Transverse colon (tissue), 4 donors: ENCODE measurements at regions not wholly inside any gene's neighbourhood (a gene's known extent, or its start where the extent isn't known, plus 50 kb on each side); places are given as distances from the start of the nearest gene placed in this dataset.

ENCODE experiments used
- DNase-seq: peaks from one replicate; pipeline ENCODE4 v3.0.0-alpha.2; 2019
- H3K27ac ChIP-seq, 4 donors: fragments of 200-600 bp; sonication (generic); 2 replicates each; pipeline ENCODE4 v1.5.1; 2016 to 2018; ENCODE audit warnings: inconsistent platforms in 4 of 4
- H3K27me3 ChIP-seq: fragments of 200-600 bp; sonication (generic); 2 replicates; pipeline ENCODE4 v1.5.1; 2017; ENCODE audit warnings: inconsistent platforms
- H3K36me3 ChIP-seq, 4 donors: fragments of 200-600 bp; sonication (generic); 2 replicates each; pipeline ENCODE4 v1.5.1; 2017 to 2019; ENCODE audit warnings: inconsistent platforms in 4 of 4
- H3K4me1 ChIP-seq, 4 donors: fragments of 200-600 bp; sonication (generic); 2 replicates each; pipeline ENCODE4 v1.5.1; 2017 to 2020; ENCODE audit warnings: inconsistent platforms in 4 of 4
- H3K4me3 ChIP-seq, 4 donors: fragments of 200-600 bp; sonication (generic); 1 replicate in 1 of 4; 2 replicates in 3 of 4; pipeline versions ENCODE4 v1.5.1 to v1.6.1; 2017 to 2019; ENCODE audit warnings: inconsistent platforms in 4 of 4
- H3K9me3 ChIP-seq, 2 donors: fragments of 200-600 bp; sonication (generic); 2 replicates each; pipeline ENCODE4 v1.5.1; 2017 to 2019; ENCODE audit warnings: inconsistent platforms in 2 of 2
- CTCF ChIP-seq, 5 experiments: fragments of 200-600 bp in 3 of 5; fragments of 450-650 bp in 2 of 5; sonication (generic) in 3 of 5; IDR thresholded peaks; 1 replicate in 2 of 5; 2 replicates in 3 of 5; pipeline ENCODE4 v1.5.1; 2016 to 2017; ENCODE audit warnings: antibody characterized with exemption in 5 of 5, inconsistent platforms in 3 of 5, mild to moderate bottlenecking in 2 of 5, moderate library complexity in 1 of 5
- EP300 ChIP-seq: sonication (generic); formaldehyde crosslinking; IDR thresholded peaks from one replicate; pipeline ENCODE4 v1.6.1; 2017; ENCODE audit warnings: antibody characterized with exemption, low read depth
- POLR2A ChIP-seq: fragments of 450-650 bp; IDR thresholded peaks from one replicate; pipeline ENCODE4 v1.6.1; 2016; ENCODE audit warnings: antibody characterized with exemption, mild to moderate bottlenecking, moderate library complexity
- POLR2AphosphoS5 ChIP-seq, 3 donors: sonication (generic); formaldehyde crosslinking; IDR thresholded peaks; one replicate each; pipeline ENCODE4 v1.6.1; 2016; ENCODE audit warnings: antibody characterized with exemption in 3 of 3
- WGBS, 2 donors: methylation state at CpG; one replicate each; pipeline ENCODE4 v1.1.5; 2018; ENCODE audit warnings: low coverage in 1 of 2; 5-methylcytosine and 5-hydroxymethylcytosine counted together
- in situ Hi-C, 4 donors: fragments of 200-750 bp; cut with MboI; loops; one replicate each; pipeline versions ENCODE4 v1.15.0 to v1.15.1; 2017; ENCODE audit warnings: low sequenced_read_pairs in 3 of 4, low pct_ligation_motif_present in 1 of 4, low pct_unique_long_range_greater_than_20kb in 1 of 4
- intact Hi-C: fragments of 100-400 bp; cut with DNase I; formaldehyde crosslinking; loops from one replicate; pipeline ENCODE4 v1.15.1; 2023; ENCODE audit warnings: low total_unique reads

DNA sequence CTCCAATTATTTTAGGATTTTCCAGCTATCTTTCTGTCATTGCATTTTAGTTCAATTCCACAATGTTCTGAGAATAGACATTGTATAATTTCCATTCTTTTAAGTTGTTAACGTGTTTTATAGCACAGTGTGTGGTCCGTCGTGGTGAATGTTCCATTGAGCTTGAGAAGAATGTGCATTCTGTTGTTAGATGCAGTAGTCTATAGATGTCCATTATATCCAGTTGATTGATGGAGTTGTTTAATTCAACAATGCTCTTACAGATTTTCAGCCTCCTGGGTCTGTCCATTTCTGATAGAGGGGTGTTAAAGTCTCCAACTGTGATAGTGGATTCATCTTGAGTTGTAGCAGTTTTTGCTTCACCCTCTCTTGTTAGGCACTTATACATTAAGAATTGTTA lies 1587.7 kb upstream of the NUDT12 start:
- H3K4me1 ChIP-seq, result no peaks in the 10 kb centered on the region
- 61 to 62% methylated on average over 3 of the region's 3 CpGs for WGBS, 2 donors
- TF ChIP-seq POLR2A (no peak), CTCF (IDR thresholded peaks at IDR 0.05) (no peak), POLR2AphosphoS5 (IDR thresholded peaks at IDR 0.05) (no peak)
- DNase-seq, result no peak
- H3K36me3 ChIP-seq, result no peaks in the 10 kb centered on the region
- no peak overlapping the region for H3K27ac ChIP-seq
- no peaks in the 10 kb centered on the region for H3K9me3 ChIP-seq
- no peaks in the 10 kb centered on the region for H3K27me3 ChIP-seq
- intact Hi-C loops (no loop called here), in situ Hi-C loops (no loop called here)
- H3K4me3 ChIP-seq, result no peak overlapping the region

DNA sequence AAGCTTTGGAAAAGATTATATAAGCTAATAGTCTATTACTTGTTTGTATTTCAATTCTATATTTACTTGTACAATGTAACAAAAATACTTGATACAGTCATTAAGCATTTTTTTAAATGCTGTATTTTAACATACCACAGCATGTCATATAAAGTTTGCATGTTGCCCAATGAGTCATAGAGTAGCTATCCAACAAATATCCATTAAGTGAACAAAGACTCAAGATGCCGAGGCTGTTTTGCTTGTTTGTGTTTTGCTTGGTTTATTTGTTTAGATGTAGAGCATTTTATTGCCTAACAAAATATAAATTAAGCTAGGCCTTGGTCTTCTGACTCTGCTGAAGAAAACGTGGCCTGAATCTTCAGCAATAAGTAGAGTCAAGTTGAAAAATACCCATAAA lies 1584.3 kb upstream of the NUDT12 start:
- Histone ChIP-seq H3K9me3 (no peaks in the 10 kb centered on the region), H3K4me1 (no peaks in the 10 kb centered on the region), H3K27me3 (no peaks in the 10 kb centered on the region), H3K27ac (no peak overlapping the region), H3K36me3 (no peaks in the 10 kb centered on the region), H3K4me3 (no peak overlapping the region)
- WGBS, 2 donors, result 39 to 47% methylated on average over 2 of the region's 2 CpGs
- intact Hi-C loops (no loop called here), in situ Hi-C loops (no loop called here)
- TF ChIP-seq POLR2A (no peak), POLR2AphosphoS5 (IDR thresholded peaks at IDR 0.05) (no peak)
- DNase-seq, result no peak

DNA sequence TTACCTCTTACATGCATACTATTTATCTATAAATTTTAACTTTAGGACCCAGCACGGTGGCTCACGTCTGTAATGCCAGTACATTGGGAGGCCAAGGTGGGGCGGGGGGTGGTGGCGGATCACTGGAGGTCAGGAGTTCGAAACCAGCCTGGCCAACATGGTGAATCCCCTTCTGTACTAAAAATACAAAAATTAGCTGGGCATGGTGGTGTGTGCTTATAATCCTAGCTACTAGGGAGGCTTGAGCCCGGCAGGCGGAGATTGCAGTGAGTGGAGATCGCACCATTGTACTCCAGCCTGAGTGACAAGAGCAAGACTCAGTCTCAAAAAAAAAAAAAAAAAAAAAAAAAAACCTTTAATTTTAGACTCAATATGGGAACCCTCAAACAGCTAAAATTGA lies 1582.6 kb upstream of the NUDT12 start:
- H3K9me3 ChIP-seq, result no peaks in the 10 kb centered on the region
- WGBS, 2 donors, result 94 to 96% methylated on average over 4 to 8 of the region's 8 CpGs
- no peak overlapping the region for H3K4me3 ChIP-seq
- intact Hi-C loops, result no loop called here
- no peaks in the 10 kb centered on the region for H3K27me3 ChIP-seq
- DNase-seq, result no peak
- TF ChIP-seq EP300 (no peak), POLR2A (no peak), CTCF (IDR thresholded peaks at IDR 0.05) (no peak), POLR2AphosphoS5 (IDR thresholded peaks at IDR 0.05) (no peak)
- no peaks in the 10 kb centered on the region for H3K36me3 ChIP-seq
- H3K4me1 ChIP-seq, result no peaks in the 10 kb centered on the region
- in situ Hi-C loops, result no loop called here
- no peak overlapping the region for H3K27ac ChIP-seq

- DNase-seq, result no peak
- no peaks in the 10 kb centered on the region for H3K27me3 ChIP-seq
- H3K4me3 ChIP-seq, result no peak overlapping the region
- no peak for TF ChIP-seq CTCF (IDR thresholded peaks at IDR 0.05)
- in situ Hi-C loops, result no loop called here
- no peaks in the 10 kb centered on the region for H3K36me3 ChIP-seq
- H3K9me3 ChIP-seq, result no peaks in the 10 kb centered on the region
- H3K4me1 ChIP-seq, result no peaks in the 10 kb centered on the region
- H3K27ac ChIP-seq, result no peak overlapping the region
- intact Hi-C loops, result no loop called here
These were observed 1571.7 kb upstream of the NUDT12 start for GRCh38 chr5:105134328-105134727.

DNA sequence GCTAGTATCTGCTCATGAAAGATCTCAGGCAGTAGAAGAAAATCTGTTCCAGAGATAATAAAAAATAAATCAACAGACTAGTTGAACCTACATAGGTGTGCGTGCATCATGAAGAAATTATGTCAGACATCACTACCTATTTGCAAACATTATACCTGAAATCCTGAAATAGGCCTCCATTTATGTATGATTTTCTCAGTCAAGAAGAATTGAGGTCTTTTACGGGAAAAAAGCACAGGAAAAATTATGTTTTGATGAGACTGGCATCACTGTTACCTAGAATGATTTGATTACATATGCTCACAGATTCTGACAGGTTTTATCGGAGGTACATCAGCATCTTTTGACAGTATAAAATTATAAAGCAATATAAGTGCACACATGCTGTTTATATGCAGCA lies 1570.5 kb upstream of the NUDT12 start:
- Histone ChIP-seq H3K4me1 (no peaks in the 10 kb centered on the region), H3K9me3 (no peaks in the 10 kb centered on the region), H3K27ac (no peak overlapping the region), H3K27me3 (no peaks in the 10 kb centered on the region), H3K4me3 (no peak overlapping the region), H3K36me3 (no peaks in the 10 kb centered on the region)
- in situ Hi-C loops (no loop called here), intact Hi-C loops (no loop called here)
- TF ChIP-seq POLR2AphosphoS5 (IDR thresholded peaks at IDR 0.05) (no peak), POLR2A (no peak), EP300 (no peak), CTCF (IDR thresholded peaks at IDR 0.05) (no peak)
- no peak for DNase-seq
- WGBS, 2 donors, result 81 to 92% methylated on average over 3 of the region's 3 CpGs
